Ascending aorta (tissue), 2 donors: ENCODE measurements at regions not wholly inside any gene's neighbourhood (a gene's known extent, or its start where the extent isn't known, plus 50 kb on each side); places are given as distances from the start of the nearest gene placed in this dataset.

Experiments used
- DNase-seq, 2 donors: peaks; one replicate each; pipeline ENCODE4 v3.0.0-alpha.2; 2019; ENCODE audit warnings: low spot score in 2 of 2
- H3K27ac ChIP-seq, 2 donors: fragments of 200-600 bp; sonication (generic); one replicate each; pipeline ENCODE4 v1.5.1; 2016 to 2017; ENCODE audit warnings: mild to moderate bottlenecking in 1 of 2
- H3K27me3 ChIP-seq: fragments of 200-600 bp; sonication (generic); one replicate; pipeline ENCODE4 v1.5.1; 2017
- H3K36me3 ChIP-seq, 2 donors: fragments of 200-600 bp; sonication (generic); one replicate each; pipeline ENCODE4 v1.5.1; 2016
- H3K4me1 ChIP-seq, 2 donors: fragments of 200-600 bp; sonication (generic); one replicate each; pipeline ENCODE4 v1.5.1; 2016 to 2017; ENCODE audit warnings: mild to moderate bottlenecking in 1 of 2
- H3K4me3 ChIP-seq, 2 donors: fragments of 200-600 bp; sonication (generic); one replicate each; pipeline ENCODE4 v1.5.1; 2016 to 2017; ENCODE audit warnings: mild to moderate bottlenecking in 1 of 2
- H3K9me3 ChIP-seq, 2 donors: fragments of 200-600 bp; sonication (generic); one replicate each; pipeline ENCODE4 v1.5.1; 2016
- intact Hi-C: fragments of 100-400 bp; cut with DNase I; formaldehyde crosslinking; loops from one replicate; pipeline ENCODE4 v1.15.1; 2023
- TF ChIP-seq, protein P1 (sequence below), 3 experiments: fragments of 200-600 bp in 2 of 3; fragments of 450-650 bp in 1 of 3; sonication (generic) in 2 of 3; IDR thresholded peaks; one replicate each; pipeline ENCODE4 v1.5.1; 2016 to 2019; ENCODE audit warnings: antibody characterized with exemption in 3 of 3, mild to moderate bottlenecking in 1 of 3, moderate library complexity in 1 of 3

DNA sequence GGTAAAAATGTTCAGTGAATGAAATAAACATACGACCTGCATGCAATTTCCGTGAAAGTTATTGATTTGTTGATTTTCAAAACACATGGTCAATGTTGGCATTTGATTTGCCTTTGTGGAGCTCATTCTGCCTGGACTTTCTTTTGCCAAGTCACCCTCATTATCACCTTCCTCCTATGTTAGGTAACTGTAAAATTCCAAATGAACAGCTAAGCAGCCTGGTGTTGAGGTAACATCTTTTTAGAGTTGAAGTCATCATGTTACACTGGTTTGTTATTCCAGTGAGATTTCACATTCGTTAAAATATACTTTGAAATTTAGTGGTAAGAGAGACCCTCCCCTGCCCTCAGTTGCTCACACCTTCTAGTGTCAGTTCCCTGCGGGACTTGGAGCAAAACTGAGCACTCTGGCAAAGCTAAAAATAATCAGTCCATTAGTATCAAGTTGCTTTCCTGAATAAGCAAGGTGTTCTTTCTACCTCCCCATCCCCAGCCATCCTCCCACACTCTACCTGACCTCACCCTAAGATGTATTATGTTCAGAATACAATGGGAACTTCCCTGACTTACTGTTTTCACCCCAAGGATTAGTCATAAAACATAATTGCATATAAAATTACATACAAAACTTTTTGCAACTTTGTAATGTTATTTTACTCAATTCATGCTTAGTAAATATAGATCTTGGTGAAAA is 283.3 kb upstream of the SEMA3A start:
- TF ChIP-seq, protein P1, sequence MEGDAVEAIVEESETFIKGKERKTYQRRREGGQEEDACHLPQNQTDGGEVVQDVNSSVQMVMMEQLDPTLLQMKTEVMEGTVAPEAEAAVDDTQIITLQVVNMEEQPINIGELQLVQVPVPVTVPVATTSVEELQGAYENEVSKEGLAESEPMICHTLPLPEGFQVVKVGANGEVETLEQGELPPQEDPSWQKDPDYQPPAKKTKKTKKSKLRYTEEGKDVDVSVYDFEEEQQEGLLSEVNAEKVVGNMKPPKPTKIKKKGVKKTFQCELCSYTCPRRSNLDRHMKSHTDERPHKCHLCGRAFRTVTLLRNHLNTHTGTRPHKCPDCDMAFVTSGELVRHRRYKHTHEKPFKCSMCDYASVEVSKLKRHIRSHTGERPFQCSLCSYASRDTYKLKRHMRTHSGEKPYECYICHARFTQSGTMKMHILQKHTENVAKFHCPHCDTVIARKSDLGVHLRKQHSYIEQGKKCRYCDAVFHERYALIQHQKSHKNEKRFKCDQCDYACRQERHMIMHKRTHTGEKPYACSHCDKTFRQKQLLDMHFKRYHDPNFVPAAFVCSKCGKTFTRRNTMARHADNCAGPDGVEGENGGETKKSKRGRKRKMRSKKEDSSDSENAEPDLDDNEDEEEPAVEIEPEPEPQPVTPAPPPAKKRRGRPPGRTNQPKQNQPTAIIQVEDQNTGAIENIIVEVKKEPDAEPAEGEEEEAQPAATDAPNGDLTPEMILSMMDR (IDR thresholded peaks at IDR 0.05): no peak
- DNase-seq: no peak
- Histone ChIP-seq H3K36me3 (no peaks in the 10 kb centered on the region), H3K27me3 (no peaks in the 10 kb centered on the region), H3K27ac (no peak overlapping the region), H3K4me1 (no peaks in the 10 kb centered on the region), H3K9me3 (no peaks in the 10 kb centered on the region), H3K4me3 (no peak overlapping the region)
- intact Hi-C loops: no loop called here

DNA sequence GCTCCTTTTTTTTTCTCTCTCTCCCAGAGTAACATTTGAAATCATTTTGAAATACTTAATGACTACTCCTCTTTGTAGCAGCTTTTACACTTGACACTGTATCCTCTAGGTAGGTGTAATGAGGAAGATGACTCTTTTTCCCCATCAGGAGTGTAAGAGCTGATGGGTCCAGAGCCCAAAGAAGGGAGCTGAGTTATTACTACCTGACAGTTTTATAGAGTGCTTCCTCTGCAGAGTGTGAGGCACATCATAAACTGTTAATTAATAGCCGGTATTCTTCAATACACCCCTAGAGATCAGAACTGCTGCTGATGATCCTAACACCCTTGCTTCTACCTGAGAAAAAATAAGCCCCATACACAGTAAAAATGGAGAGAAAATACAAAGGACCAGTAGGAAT is 279.8 kb upstream of the SEMA3A start:
- no peaks in the 10 kb centered on the region for H3K27me3 ChIP-seq
- no peaks in the 10 kb centered on the region for H3K9me3 ChIP-seq
- H3K4me1 ChIP-seq: no peaks in the 10 kb centered on the region
- no peaks in the 10 kb centered on the region for H3K36me3 ChIP-seq
- DNase-seq: no peak
- TF ChIP-seq, protein P1 (IDR thresholded peaks at IDR 0.05): no peak
- H3K4me3 ChIP-seq: no peak overlapping the region
- H3K27ac ChIP-seq: no peak overlapping the region
- intact Hi-C loops: no loop called here

DNA sequence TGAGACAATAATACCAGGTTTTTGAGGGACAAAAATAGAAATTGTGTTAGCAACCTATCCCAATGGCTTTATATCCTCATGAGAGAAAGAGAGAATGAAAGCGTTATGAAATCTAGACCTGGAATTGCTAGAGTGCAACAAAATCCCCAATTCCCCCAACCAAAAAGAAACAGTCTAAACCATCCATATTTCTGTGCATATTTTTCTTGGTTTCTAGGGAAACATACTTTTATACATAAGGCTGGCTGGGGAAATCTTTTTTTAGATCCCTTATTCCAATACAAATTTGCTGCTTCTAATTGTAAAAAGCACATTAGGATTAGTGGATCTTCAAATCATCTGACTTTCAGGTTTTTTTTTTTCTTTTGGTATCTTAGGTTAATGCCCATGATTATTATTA is 277.0 kb upstream of the SEMA3A start:
- DNase-seq: no peak
- Histone ChIP-seq H3K27me3 (no peaks in the 10 kb centered on the region), H3K4me3 (no peak overlapping the region), H3K9me3 (no peaks in the 10 kb centered on the region), H3K4me1 (no peaks in the 10 kb centered on the region), H3K36me3 (no peaks in the 10 kb centered on the region), H3K27ac (no peak overlapping the region)
- TF ChIP-seq, protein P1 (IDR thresholded peaks at IDR 0.05): no peak
- intact Hi-C loops: no loop called here

DNA sequence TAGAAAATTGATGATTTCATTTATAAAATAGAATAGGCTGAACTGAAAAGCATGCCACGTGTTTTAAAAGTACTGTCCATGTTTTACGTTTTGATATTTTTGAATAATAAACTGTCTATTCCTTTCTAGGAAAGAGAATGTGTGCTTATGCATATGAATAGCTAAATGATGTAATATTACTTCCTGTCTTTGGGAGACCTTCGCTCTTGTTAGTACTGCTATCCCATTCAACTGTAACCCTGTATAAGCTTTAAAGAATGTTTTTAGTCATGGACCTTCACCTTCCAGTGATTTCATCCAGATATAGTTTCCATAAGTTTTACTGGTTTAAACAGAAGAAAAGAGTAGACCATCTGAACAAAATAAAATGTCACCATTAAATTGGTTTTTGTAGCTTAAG is 274.4 kb upstream of the SEMA3A start:
- intact Hi-C loops: no loop called here
- TF ChIP-seq, protein P1 (IDR thresholded peaks at IDR 0.05): no peak
- H3K4me1 ChIP-seq: no peaks in the 10 kb centered on the region
- no peaks in the 10 kb centered on the region for H3K9me3 ChIP-seq
- DNase-seq: no peak
- no peaks in the 10 kb centered on the region for H3K36me3 ChIP-seq
- no peak overlapping the region for H3K4me3 ChIP-seq
- no peak overlapping the region for H3K27ac ChIP-seq
- no peaks in the 10 kb centered on the region for H3K27me3 ChIP-seq

DNA sequence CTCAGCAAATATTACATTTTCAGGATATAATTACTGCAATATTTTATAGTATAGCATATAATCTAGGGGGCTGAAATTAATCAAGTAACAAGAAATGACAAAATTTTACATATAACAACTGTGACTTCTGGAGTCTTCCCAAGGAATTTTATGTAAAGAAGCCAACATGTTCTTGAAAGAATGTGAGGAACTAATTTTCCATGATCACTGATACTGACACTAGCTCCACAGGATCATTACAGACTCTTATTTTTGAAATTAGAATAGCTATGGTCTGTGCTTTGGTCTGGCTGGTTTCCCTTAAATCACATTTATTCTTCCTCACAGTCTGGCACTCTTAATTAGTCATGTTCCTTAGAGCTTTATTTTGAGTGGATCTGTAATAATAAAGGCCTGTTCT is 267.7 kb upstream of the SEMA3A start:
- H3K4me1 ChIP-seq: no peaks in the 10 kb centered on the region
- no peaks in the 10 kb centered on the region for H3K27me3 ChIP-seq
- TF ChIP-seq, protein P1 (IDR thresholded peaks at IDR 0.05): no peak
- DNase-seq: no peak
- intact Hi-C loops: no loop called here
- no peak overlapping the region for H3K4me3 ChIP-seq
- H3K27ac ChIP-seq: no peak overlapping the region
- no peaks in the 10 kb centered on the region for H3K9me3 ChIP-seq
- H3K36me3 ChIP-seq: no peaks in the 10 kb centered on the region

DNA sequence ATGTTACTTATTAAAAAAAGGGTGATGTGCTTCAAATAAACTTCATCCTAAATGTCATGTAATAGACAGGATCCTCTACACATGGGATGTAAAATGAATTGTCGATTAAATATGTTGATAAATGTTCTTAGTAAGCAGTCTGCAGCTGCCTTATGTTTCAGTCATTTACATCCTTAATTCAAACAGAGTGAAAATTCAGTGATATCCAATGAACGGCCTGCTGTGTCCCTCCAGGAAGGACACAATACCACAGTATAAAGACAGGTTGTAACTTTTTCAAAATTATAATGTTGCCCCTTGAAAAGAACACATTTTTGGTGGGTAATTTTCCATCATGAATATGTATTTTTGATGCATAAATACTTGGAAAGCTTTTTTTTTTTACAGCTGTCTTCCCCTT is 266.5 kb upstream of the SEMA3A start:
- Histone ChIP-seq H3K4me3 (no peak overlapping the region), H3K27ac (no peak overlapping the region), H3K36me3 (no peaks in the 10 kb centered on the region), H3K27me3 (no peaks in the 10 kb centered on the region), H3K9me3 (no peaks in the 10 kb centered on the region), H3K4me1 (no peaks in the 10 kb centered on the region)
- TF ChIP-seq, protein P1 (IDR thresholded peaks at IDR 0.05): no peak
- no peak for DNase-seq
- intact Hi-C loops: no loop called here
